Nephron progenitor cell (in vitro differentiated cells): ENCODE measurements at regions not wholly inside any gene's neighbourhood (a gene's known extent, or its start where the extent isn't known, plus 50 kb on each side); places are given as distances from the start of the nearest gene placed in this dataset.
A peak's percentile ranks its signal among the peaks of the same experiment; 100 is the strongest.

ENCODE experiments used
- DNase-seq: peaks from one replicate; pipeline ENCODE4 v3.0.0; 2021
- H3K27ac Mint-ChIP-seq: 2 replicates; pipeline ENCODE4 v1.8.0; 2021; ENCODE audit warnings: mild to moderate bottlenecking, moderate library complexity, mixed read lengths
- H3K27me3 Mint-ChIP-seq: 2 replicates; pipeline ENCODE4 v1.8.0; 2021; ENCODE audit warnings: mild to moderate bottlenecking, low read depth, mixed read lengths; ENCODE audit not compliant: poor library complexity
- H3K36me3 Mint-ChIP-seq: 2 replicates; pipeline ENCODE4 v1.8.0; 2021; ENCODE audit warnings: low read depth, mixed read lengths
- H3K4me1 Mint-ChIP-seq: 2 replicates; pipeline ENCODE4 v1.8.0; 2021; ENCODE audit warnings: mixed read lengths
- H3K4me3 Mint-ChIP-seq: 2 replicates; pipeline ENCODE4 v1.8.0; 2021; ENCODE audit warnings: mild to moderate bottlenecking, moderate library complexity, mixed read lengths
- H3K9me3 Mint-ChIP-seq: 2 replicates; pipeline ENCODE4 v1.8.0; 2021; ENCODE audit warnings: mild to moderate bottlenecking, moderate library complexity, mixed read lengths
- CTCF ChIP-seq: fragments of 200-600 bp; sonication (generic); IDR thresholded peaks from 2 replicates; pipeline ENCODE4 v1.5.0; 2021; ENCODE audit warnings: antibody characterized with exemption

GRCh38 chr4:178598672-178599071 lies 1156.4 kb upstream of the AGA start:
- H3K36me3 Mint-ChIP-seq = no peaks in the 10 kb centered on the region
- no peaks in the 10 kb centered on the region for H3K9me3 Mint-ChIP-seq
- H3K27ac Mint-ChIP-seq = no peak overlapping the region
- TF ChIP-seq CTCF = no peak
- H3K4me3 Mint-ChIP-seq = no peak overlapping the region
- DNase-seq = no peak
- no peaks in the 10 kb centered on the region for H3K27me3 Mint-ChIP-seq
- no peaks in the 10 kb centered on the region for H3K4me1 Mint-ChIP-seq

- no peaks in the 10 kb centered on the region for H3K9me3 Mint-ChIP-seq
- no peak for DNase-seq
- no peak overlapping the region for H3K27ac Mint-ChIP-seq
- H3K4me3 Mint-ChIP-seq = no peak overlapping the region
- H3K36me3 Mint-ChIP-seq = no peaks in the 10 kb centered on the region
- no peak for TF ChIP-seq CTCF
- no peaks in the 10 kb centered on the region for H3K4me1 Mint-ChIP-seq
- H3K27me3 Mint-ChIP-seq = no peaks in the 10 kb centered on the region
These were observed 1157.3 kb upstream of the AGA start for GRCh38 chr4:178599521-178599920.

GRCh38 chr4:178602833-178603232 lies 1160.6 kb upstream of the AGA start:
- no peak for DNase-seq
- H3K4me3 Mint-ChIP-seq = no peak overlapping the region
- no peak for TF ChIP-seq CTCF
- no peak overlapping the region for H3K27ac Mint-ChIP-seq
- no peaks in the 10 kb centered on the region for H3K9me3 Mint-ChIP-seq
- no peaks in the 10 kb centered on the region for H3K4me1 Mint-ChIP-seq
- H3K27me3 Mint-ChIP-seq = no peaks in the 10 kb centered on the region
- H3K36me3 Mint-ChIP-seq = no peaks in the 10 kb centered on the region

GRCh38 chr4:178611062-178611461 lies 1168.8 kb upstream of the AGA start:
- no peak for DNase-seq
- H3K27me3 Mint-ChIP-seq = no peaks in the 10 kb centered on the region
- no peak overlapping the region for H3K4me3 Mint-ChIP-seq
- no peaks in the 10 kb centered on the region for H3K36me3 Mint-ChIP-seq
- H3K9me3 Mint-ChIP-seq = no peaks in the 10 kb centered on the region
- no peaks in the 10 kb centered on the region for H3K4me1 Mint-ChIP-seq
- no peak for TF ChIP-seq CTCF
- H3K27ac Mint-ChIP-seq = no peak overlapping the region

- no peak overlapping the region for H3K4me3 Mint-ChIP-seq
- no peak for TF ChIP-seq CTCF
- DNase-seq = no peak
- H3K4me1 Mint-ChIP-seq = no peaks in the 10 kb centered on the region
- no peaks in the 10 kb centered on the region for H3K36me3 Mint-ChIP-seq
- H3K27ac Mint-ChIP-seq = peak overlapping the region; percentile 13
- no peaks in the 10 kb centered on the region for H3K27me3 Mint-ChIP-seq
- no peaks in the 10 kb centered on the region for H3K9me3 Mint-ChIP-seq
These were observed 1170.5 kb upstream of the AGA start for GRCh38 chr4:178612733-178613132.

GRCh38 chr4:178632415-178632814 lies 1190.2 kb upstream of the AGA start:
- Mint-ChIP-seq H3K4me1 (no peaks in the 10 kb centered on the region), H3K27me3 (no peaks in the 10 kb centered on the region), H3K27ac (no peak overlapping the region), H3K9me3 (peaks cover 3% of the 10 kb centered on the region), H3K4me3 (no peak overlapping the region), H3K36me3 (no peaks in the 10 kb centered on the region)
- TF ChIP-seq CTCF = no peak
- no peak for DNase-seq
